Superior temporal gyrus (tissue), 1 donor: ENCODE measurements at regions not wholly inside any gene's neighbourhood (a gene's known extent, or its start where the extent isn't known, plus 50 kb on each side); places are given as distances from the start of the nearest gene placed in this dataset.
"Not testable (repeated sequence)": the region's sequence is repeated elsewhere in the genome, so short reads cannot be mapped to it uniquely, and the experiment has no call there.

ENCODE experiments used
- DNase-seq: peaks from one replicate; pipeline ENCODE4 v3.0.0-alpha.2; 2016; ENCODE audit errors: extremely low spot score

GRCh38 chr3:182626484-182627467 is 166.5 kb upstream of the ATP11B start:
- no peak for DNase-seq

GRCh38 chr3:182628531-182628930 is 164.8 kb upstream of the ATP11B start:
- no peak for DNase-seq

GRCh38 chr3:182629521-182629920 is 163.8 kb upstream of the ATP11B start:
- DNase-seq, result no peak

- no peak for DNase-seq
These were observed 161.9 kb upstream of the ATP11B start for GRCh38 chr3:182631183-182632076.

- no peak for DNase-seq
These were observed 161.3 kb upstream of the ATP11B start for GRCh38 chr3:182632077-182632393.

DNA sequence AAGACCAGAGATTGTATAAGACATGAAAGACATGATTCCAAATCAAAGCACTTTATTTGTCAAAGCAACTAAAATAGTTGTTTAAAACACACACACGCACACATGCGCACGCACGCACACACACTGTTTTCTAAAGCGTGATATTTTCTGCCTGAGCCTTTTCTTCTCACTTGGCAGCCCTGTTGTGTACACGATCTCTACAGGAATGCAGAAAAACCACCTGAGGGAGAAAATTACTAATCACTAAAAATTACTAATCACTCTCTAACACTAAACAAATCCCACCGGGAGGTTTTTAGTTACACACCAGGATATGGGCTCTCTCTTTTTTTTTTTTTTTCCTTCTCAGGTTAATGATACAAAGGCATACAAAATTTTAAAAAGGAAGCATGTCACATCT is 160.1 kb upstream of the ATP11B start:
- no peak for DNase-seq

DNA sequence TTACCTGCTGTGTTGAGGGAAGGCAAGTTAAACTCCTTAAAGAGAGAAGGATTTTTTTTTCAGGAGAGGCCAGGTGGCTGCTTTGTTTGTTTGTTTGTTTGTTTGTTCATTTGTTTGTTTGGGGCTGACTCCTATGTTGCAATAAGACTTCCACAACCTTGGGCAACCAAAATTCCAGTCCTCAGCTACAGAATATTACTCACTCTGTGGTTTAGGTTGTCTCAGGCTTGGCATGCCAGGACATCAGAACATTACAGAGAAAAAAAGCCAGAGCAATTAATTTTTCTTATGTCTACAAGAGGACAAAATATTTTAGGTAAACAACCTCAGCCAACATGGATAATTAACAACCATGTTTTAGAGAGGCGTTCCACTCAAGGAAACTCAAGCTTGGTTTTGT is 156.7 kb upstream of the ATP11B start:
- no peak for DNase-seq

GRCh38 chr3:182637350-182638110 is 155.8 kb upstream of the ATP11B start:
- DNase-seq, result no peak

DNA sequence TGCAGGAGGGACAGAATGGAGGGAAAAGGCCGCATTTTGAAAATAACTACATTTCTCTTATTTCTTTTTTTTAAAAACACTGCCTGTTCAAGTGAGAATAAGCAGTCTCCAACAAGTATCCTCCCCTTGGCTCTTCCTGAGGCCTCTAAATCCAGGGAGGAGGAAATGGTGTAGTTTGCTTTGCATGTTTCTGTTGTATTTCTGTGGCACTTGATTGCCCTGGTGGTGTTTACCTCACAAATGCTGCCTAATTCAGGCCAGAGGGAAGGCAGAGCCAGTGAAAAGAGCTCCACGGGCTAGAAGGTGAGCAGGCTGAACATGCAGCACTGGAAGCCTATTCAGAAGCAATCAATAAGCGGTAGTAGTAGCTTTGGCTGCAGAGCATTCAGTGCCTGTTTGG is 149.3 kb upstream of the ATP11B start:
- no peak for DNase-seq

DNA sequence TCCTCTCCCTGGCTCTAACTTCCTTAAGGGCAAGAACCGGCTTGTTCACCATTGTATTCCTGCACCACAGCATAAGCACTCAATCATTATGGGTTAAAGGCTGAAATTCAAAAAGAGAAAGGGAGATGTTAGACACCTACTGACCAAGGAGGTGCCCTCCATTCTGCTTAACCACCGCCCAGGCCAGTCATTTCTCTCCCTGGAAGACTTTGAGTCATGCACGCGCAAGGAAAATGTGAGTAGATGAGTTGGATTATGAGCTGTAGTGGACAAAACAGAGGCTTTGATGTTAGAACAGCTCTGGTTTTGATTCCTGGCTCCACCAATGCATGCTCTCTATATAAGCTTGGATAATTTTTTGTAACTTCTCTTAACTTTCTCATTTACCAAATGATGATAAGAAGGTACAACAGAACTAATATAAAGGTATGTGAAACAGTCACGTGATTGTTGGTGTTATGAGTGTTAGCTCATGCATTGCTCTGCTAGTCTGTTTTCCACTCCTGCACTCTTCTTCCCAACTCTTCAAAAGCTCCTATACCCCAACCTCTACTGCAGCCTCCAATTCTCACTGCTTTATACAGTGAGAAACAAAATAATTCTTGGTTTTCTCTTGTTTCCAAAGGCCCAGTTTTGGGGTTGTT is 148.4 kb upstream of the ATP11B start:
- no peak for DNase-seq

DNA sequence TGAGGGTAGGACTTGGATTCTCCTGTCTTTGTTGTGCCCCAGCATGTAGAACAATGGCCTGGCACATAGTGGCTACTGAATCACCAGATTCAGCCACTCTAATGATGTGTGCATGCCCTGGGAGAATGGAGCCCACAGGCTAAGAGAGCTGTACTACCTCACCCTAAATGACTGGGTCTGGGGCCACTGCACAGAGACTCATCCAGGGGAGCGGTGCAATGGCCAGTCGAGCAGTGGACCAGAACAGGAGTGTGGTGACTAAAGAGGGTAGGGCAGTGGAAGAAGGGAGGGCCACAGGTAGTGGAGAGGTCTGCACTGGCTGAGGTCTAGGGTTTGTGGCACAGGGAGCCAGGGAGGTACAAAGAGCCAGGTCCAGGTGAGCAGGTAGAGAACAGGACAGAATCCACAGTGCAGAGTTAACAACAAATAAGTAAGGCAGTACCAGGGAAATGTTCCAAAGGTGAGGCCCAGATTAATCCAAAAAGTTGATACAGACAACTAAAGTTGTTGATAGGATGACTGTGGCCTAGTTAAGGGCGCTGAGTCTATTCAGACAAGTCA is 142.7 kb upstream of the ATP11B start:
- no peak for DNase-seq

- DNase-seq, result no peak
These were observed 141.8 kb upstream of the ATP11B start for GRCh38 chr3:182651461-182651860.

DNA sequence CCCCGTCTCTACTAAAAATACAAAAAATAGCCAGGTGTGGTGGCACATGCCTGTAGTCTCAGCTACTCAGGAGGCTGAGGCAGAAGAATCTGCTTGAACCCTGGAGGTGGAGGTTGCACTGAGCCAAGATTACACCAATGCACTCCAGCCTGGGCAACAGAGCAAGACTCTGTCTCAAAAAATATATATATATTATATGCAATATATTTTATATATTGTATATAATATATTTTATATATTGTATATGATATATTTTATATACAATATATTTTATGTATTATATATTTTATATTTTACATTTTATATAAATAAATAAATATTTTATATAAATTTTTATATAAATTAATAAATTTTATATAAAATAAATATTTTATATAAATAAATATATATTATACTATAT is 140.2 kb upstream of the ATP11B start:
- DNase-seq, result not testable (repeated sequence)

DNA sequence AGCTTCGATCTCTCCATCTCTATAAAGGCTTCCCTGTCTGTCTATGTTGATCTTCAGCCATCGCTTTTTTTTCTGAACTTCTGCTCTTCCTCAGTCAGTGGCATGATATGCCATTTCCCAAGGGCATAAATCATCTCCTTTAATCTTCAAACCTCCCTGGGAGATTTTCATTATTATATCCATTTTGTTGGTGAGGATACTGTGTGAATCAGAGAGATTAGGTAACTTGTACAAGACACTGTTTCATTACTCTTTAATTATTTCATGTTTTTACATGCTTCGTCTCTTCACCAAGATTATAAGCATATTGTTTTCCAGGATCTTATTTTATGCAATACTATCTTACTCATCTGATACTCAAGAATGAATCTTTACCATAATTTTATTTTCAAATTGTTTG is 124.8 kb upstream of the ATP11B start:
- no peak for DNase-seq

GRCh38 chr3:182668974-182669373 is 124.3 kb upstream of the ATP11B start:
- DNase-seq, result no peak

GRCh38 chr3:182671541-182671940 is 121.8 kb upstream of the ATP11B start:
- DNase-seq, result no peak

GRCh38 chr3:182671942-182672341 is 121.4 kb upstream of the ATP11B start:
- DNase-seq, result peak; percentile 81

DNA sequence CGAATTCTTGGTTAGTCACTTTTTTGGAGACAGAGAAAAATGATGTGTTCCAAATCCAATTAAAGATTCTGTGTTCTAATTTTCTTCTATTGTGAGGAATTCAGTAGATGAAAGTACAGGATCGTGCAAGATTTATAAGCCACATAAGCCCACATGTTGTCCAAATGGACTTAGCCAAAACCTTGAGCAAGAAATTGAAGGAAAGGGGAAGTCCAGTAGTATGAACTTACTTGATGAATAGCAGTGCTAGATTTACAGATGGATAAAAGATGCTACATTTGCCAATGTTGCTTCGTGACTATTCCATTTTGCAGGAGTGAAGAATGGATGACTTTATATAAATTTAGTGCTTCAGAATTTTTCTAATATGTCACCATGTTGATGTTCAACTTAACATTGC is 120.0 kb upstream of the ATP11B start:
- DNase-seq, result no peak

GRCh38 chr3:182682263-182683241 is 110.8 kb upstream of the ATP11B start:
- peak; percentile 54 for DNase-seq

DNA sequence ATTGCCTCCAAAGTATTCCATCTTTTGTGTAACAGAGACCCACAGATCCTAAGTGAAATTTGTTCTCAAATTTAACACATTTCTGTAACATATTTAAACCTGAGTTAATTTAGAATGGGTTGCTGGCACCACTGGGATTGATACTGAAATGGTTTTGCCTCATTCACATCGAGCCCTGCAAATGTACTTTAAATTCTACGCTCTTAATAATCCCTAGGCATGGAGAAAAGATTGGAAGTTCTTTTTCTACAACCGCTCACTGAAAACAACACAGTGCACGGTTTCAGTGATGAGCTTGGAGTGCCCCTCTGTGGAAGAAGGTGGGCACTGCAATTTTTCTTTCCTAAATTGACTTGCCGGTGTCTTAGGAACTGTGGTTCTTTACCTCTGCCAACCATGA is 109.9 kb upstream of the ATP11B start:
- peak; percentile 98 for DNase-seq
